ENCODE measurements at regions not wholly inside any gene's neighbourhood (a gene's known extent, or its start where the extent isn't known, plus 50 kb on each side); places are given as distances from the start of the nearest gene placed in this dataset.

DNA sequence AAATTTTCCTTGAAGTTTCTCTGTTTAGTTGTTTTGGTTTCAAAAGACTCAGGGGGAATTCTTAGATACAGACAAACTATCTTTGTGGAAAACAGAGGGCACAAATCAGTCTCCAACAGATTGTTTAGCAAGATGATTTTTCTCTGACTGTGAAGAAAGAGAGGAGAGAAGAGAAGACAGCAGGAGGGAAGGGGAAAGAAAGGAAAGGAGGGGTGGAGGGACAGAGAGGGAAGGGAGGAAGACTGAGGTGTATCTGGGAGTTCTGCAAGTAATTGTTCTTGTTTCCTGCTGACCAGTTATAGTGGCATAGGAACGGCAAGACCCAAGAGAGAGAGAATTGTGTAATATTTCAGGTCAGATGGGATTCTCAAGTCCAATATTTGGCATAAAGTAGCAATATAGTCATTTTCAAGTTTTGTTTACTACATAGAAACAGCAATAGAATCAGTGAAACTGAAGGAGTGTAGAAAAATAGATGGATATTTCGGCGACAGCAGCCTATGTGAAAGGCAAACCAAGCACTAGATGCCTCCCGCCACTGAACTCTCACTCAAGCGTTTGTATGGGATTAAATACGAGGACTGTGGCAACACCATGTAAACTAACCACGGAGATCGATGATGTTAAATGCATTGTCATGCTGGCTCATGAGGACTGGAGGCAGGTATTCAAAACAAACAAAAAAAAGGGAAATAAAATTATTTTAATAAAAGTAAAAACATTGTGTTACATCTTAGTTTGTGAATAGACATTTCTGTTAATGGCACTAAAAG lies 342.5 kb downstream of the SLC16A7 start:
- TF ChIP-seq, protein P1, sequence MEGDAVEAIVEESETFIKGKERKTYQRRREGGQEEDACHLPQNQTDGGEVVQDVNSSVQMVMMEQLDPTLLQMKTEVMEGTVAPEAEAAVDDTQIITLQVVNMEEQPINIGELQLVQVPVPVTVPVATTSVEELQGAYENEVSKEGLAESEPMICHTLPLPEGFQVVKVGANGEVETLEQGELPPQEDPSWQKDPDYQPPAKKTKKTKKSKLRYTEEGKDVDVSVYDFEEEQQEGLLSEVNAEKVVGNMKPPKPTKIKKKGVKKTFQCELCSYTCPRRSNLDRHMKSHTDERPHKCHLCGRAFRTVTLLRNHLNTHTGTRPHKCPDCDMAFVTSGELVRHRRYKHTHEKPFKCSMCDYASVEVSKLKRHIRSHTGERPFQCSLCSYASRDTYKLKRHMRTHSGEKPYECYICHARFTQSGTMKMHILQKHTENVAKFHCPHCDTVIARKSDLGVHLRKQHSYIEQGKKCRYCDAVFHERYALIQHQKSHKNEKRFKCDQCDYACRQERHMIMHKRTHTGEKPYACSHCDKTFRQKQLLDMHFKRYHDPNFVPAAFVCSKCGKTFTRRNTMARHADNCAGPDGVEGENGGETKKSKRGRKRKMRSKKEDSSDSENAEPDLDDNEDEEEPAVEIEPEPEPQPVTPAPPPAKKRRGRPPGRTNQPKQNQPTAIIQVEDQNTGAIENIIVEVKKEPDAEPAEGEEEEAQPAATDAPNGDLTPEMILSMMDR (IDR thresholded peaks at IDR 0.05) = no peak
- TF ChIP-seq POLR2A (IDR thresholded peaks at IDR 0.05) = no peak
